ENCODE measurements at regions not wholly inside any gene's neighbourhood (a gene's known extent, or its start where the extent isn't known, plus 50 kb on each side); places are given as distances from the start of the nearest gene placed in this dataset.
"Not testable (repeated sequence)": the region's sequence is repeated elsewhere in the genome, so short reads cannot be mapped to it uniquely, and the experiment has no call there.

DNA sequence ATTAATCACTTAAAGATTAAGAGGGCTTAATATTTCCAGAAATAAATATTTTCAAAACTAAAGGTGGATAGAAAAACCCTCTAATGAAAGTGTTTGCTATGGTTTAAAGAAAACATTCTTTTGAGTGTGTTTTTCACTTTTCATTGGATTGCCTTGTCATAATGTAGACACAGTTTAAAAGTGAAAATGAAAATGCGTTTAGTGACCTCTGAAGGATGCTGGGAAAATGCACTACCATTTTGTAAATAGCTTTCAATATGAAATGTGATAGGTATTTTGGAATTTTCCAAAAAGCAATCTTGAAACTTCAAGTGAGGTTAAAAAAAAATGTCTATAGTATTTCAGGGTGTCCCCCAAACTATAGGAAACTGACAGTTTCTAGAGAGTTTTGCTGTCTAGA, 642.2 kb downstream of the C4orf33 start:
- DNase-seq: no peak

DNA sequence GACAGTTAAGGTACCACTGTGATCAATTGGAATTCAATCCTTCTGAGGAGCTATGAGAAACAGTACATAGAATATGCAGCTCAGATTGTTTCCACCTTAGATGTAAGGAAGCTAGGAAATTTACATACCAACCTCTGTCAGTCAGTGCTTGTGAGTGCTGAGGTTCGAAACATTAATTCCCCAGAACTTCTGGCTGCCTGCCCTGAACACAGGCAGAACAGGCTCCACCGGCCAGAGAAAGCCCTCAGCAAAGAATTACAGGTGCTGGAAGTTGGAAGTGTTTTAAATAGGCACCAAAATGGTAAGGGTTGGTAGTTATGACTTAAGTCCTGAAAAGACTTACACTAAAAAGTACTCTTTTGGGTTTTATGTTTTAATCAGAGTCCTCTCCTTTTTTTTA, 651.8 kb downstream of the C4orf33 start:
- DNase-seq: no peak

- DNase-seq: no peak
Measured at GRCh38 chr4:129748991-129749390, 653.0 kb downstream of the C4orf33 start.

GRCh38 chr4:129751646-129752045, 655.7 kb downstream of the C4orf33 start:
- DNase-seq: no peak

- DNase-seq: no peak
Measured at GRCh38 chr4:129783596-129783995, 687.6 kb downstream of the C4orf33 start.

DNA sequence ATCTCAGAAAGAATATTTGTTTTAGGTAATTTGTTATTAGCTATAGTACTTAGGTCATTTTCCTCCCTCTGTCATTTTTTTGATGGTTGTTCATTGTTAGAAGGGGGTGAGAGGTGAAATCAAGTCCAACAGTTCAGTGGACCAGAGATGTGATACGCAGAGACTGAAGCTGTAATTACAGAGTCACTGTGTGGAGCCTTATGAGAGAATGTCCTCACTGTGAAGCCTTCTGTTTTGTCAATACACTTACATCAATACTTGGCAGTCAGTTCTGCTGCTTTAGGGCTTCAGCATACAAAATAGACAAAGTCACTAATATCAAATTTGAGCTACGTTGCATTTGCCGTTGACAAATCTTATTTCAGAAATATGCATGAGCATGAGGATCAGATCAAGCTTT, 692.5 kb downstream of the C4orf33 start:
- DNase-seq: no peak

DNA sequence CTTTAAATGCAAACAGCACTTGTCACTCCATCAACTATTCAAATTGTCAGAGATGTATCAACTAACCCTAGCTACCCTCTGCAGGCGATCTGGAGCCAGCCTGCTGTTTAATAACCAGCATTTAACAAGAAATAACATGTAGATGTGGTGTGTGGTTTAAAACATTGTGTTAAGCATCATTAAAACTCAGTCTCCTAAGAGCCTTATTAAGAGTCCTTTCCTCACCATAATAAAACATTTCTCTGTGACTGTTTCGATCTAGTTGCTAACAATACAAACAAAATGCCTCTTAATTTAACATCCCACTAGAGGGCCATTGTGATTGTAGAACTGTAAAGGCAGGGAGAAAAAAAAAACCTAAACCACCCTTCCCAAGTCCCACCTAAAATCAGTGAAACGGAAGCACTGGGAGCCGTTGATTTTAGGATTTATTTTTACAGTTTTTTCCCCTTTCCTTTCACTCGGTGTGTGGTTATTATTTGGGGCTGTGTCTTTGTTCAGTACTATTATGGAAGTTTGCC, 708.6 kb downstream of the C4orf33 start:
- no peak for DNase-seq

GRCh38 chr4:129806986-129807385, 711.0 kb downstream of the C4orf33 start:
- DNase-seq: no peak

- DNase-seq: no peak
Measured at GRCh38 chr4:129808242-129808641, 712.3 kb downstream of the C4orf33 start.

DNA sequence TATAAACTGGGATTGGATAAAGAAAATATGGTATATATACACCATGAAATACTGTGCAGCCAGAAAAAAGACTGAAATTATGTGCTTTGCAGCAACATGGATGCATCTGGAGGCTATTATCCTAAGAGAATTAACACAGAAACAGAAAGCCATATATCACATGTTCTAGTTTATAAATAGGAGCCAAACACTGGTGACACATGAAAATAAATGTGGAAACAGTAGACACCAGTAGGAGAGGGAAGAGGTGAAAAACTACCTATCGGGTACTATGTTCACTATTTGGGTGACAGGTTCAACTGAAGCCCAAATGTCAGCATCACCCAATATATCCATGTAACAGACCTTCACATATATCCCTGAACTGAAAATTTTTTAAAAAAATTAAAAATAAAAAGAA, 725.1 kb downstream of the C4orf33 start:
- no peak for DNase-seq

- no peak for DNase-seq
Measured at GRCh38 chr4:129821963-129822362, 726.0 kb downstream of the C4orf33 start.

GRCh38 chr4:129822701-129823100, 726.7 kb downstream of the C4orf33 start:
- DNase-seq: no peak

DNA sequence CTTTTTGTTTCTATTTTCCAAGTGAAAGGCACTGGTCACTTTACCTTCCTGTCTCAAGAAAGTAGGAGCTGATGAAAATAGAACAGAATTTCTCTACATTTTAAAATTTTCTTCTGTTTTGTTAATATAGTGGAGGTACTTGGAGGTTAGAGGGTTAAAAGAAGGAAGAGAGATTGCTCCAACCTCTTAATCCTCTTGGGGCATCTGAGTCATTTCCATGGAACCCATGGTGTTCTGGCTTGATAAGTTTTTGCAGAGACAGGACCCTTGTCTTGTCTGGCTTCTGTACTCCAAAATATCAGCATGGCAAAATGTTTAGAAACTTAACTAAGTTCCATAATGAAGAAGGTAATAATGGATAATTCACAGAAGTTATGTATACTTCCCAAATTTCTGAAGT, 727.2 kb downstream of the C4orf33 start:
- DNase-seq: no peak

GRCh38 chr4:129829373-129829772, 733.4 kb downstream of the C4orf33 start:
- DNase-seq: no peak

DNA sequence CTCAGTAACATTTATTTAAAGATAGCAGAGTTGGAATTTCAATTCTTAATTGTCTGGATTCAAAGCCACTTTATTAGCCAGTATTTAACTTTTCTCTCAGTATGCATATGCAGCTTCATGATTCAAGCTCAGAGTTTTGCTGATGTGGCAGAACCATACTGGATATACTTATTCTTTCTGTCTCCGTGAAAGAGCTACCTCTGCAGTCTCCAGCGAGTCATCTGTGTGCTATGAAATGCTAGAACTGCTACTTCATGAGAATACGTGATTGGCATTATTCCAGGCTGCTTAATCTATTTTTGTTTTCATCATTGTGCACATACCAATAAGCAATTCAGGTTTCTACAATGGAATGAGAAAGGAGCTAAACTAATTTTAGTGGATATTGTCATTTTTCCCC, 743.7 kb downstream of the C4orf33 start:
- DNase-seq: no peak

- no peak for DNase-seq
Measured at GRCh38 chr4:129842096-129842495, 746.1 kb downstream of the C4orf33 start.

- DNase-seq: no peak
Measured at GRCh38 chr4:129852434-129852833, 756.5 kb downstream of the C4orf33 start.

DNA sequence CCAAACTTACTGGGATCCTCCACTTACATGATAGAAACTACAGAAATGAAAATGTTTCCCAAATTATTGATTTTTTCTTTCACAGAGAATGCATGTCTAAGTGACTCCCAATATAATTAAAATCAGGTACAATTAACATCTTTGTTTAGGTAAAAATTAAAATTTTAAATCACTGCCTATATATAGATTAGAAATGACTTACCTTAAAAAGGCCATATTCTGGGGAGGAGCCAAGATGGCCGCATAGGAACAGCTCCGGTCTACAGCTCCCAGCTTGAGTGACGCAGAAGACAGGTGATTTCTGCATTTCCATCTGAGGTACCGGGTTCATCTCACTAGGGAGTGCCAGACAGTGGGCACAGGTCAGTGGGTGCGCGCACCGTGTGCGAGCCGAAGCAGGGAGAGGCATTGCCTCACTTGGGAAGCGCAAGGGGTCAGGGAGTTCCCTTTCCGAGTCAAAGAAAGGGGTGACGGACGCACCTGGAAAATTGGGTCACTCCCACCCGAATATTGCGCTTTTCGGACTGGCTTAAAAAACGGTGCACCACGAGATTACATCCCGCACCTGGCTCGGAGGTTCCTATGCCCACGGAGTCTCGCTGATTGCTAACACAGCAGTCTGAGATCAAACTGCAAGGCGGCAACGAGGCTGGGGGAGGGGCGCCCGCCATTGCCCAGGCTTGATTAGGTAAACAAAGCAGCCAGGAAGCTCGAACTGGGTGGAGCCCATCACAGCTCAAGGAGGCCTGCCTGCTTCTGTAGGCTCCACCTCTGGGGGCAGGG, 757.9 kb downstream of the C4orf33 start:
- not testable (repeated sequence) for DNase-seq

GRCh38 chr4:129862461-129862860, 766.5 kb downstream of the C4orf33 start:
- DNase-seq: no peak

DNA sequence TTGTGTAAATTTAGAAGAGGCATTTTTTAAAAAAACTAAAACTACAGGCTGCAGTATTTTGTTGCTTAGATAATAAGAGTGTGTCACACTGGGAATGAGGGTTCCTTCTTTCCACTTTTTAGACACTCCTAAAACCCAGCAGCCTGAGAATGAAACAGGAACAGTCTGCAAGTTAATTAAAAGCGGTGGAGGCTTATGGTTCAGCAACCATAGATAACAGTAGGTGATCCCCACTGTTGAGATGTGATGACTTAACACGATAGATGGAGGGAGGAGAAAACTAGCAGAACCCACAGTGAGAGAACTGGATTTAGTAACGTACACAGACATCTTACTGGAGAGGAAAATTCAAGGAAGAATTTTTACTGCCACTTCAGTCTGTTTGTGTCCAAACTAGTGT, 767.3 kb downstream of the C4orf33 start:
- DNase-seq: no peak

DNA sequence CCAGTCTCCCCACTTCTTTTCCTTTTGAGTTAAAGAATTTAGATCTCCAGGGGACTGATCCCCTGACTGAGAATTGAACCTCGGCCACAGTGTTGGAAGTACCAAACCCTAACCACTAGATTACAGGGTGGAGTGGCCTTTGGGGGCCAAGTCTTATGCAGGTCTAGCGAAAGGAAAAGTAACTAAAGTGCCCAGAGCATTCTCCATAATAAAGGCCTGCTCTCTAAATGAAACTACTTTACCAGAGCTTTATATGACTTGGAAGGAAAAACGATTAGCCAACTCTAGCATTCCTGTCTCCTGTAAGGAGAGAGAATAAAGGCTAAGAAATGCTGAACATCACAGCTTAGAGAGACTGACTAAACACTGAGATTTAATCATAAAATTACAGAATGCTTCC, 788.0 kb downstream of the C4orf33 start:
- no peak for DNase-seq

- DNase-seq: no peak
Measured at GRCh38 chr4:129897111-129897510, 801.2 kb downstream of the C4orf33 start.

- no peak for DNase-seq
Measured at GRCh38 chr4:129899849-129900248, 803.9 kb downstream of the C4orf33 start.

DNA sequence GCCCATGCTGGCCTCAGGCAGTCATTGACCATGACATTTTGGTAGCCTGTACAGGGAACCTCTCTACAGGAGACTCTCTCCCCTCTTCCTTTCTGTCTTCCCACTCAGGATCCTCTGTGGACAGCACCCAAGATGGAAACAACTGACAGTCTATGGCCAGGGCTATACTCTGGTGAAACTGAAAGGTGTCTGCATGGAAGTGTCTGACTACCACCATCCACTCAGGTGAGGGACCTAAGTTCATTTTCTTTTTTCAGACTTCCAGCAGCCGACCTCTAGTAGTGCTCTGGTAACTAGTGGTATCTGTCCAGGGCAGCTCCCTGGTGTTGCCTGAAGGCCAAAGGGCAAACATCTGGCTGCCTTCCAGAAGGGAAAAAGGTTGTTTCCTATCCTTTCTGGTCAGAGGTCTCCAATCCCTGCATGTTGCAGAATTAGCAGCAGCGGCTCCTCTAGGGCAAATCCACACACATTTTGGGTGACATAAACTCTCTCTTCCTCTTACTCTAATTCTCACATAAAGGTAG, 804.5 kb downstream of the C4orf33 start:
- DNase-seq: no peak

DNA sequence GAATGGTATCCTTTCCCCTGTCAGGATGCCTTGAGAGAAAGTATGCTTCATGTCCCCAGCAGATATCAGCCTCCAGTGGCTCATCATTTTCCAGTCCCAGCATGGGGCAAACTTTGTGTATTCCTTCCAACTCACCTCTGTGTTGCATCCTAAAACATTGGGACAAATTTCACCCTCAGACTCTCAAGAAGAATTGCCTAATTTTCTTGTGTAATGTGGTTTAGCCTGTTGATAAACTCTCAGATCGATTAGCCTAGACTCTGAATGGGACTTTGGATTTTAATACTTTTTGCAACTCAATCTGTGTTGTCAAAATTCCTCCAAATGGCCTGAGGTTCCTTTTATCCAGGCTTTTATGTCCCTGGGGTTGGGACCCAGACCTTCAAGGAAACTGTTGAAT, 805.3 kb downstream of the C4orf33 start:
- no peak for DNase-seq

All from CD4-positive, alpha-beta T cell treated with Interleukin-21 for 1 hour (primary cell).